ENCODE measurements at regions not wholly inside any gene's neighbourhood (a gene's known extent, or its start where the extent isn't known, plus 50 kb on each side); places are given as distances from the start of the nearest gene placed in this dataset.

GRCh38 chr10:114885443-114885842, 52.6 kb upstream of the TRUB1 start:
- TF ChIP-seq POLR2A (IDR thresholded peaks at IDR 0.05), result no peak
- TF ChIP-seq, protein P1, sequence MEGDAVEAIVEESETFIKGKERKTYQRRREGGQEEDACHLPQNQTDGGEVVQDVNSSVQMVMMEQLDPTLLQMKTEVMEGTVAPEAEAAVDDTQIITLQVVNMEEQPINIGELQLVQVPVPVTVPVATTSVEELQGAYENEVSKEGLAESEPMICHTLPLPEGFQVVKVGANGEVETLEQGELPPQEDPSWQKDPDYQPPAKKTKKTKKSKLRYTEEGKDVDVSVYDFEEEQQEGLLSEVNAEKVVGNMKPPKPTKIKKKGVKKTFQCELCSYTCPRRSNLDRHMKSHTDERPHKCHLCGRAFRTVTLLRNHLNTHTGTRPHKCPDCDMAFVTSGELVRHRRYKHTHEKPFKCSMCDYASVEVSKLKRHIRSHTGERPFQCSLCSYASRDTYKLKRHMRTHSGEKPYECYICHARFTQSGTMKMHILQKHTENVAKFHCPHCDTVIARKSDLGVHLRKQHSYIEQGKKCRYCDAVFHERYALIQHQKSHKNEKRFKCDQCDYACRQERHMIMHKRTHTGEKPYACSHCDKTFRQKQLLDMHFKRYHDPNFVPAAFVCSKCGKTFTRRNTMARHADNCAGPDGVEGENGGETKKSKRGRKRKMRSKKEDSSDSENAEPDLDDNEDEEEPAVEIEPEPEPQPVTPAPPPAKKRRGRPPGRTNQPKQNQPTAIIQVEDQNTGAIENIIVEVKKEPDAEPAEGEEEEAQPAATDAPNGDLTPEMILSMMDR (IDR thresholded peaks at IDR 0.05), result no peak
- no peaks in the 10 kb centered on the region for H3K36me3 ChIP-seq (replicated peaks in 1 of 2; ENCODE audit: insufficient read depth in 1 of 2, low read depth in 2 of 2)
- H3K9me3 ChIP-seq, result no peaks in the 10 kb centered on the region
- H3K4me3 ChIP-seq, result no peak overlapping the region
- intact Hi-C loops (cut with DNase I), result no loop called here
- no peak overlapping the region for H3K27ac ChIP-seq
- no peak for DNase-seq
- no peak for ATAC-seq
- no peaks in the 10 kb centered on the region for H3K4me1 ChIP-seq
- H3K27me3 ChIP-seq, result no peaks in the 10 kb centered on the region
- WGBS, 2 donors, result 19 to 34% methylated on average over 2 of the region's 2 CpGs

Measured in body of pancreas (tissue), 4 donors.